ENCODE measurements at regions not wholly inside any gene's neighbourhood (a gene's known extent, or its start where the extent isn't known, plus 50 kb on each side); places are given as distances from the start of the nearest gene placed in this dataset.

DNA sequence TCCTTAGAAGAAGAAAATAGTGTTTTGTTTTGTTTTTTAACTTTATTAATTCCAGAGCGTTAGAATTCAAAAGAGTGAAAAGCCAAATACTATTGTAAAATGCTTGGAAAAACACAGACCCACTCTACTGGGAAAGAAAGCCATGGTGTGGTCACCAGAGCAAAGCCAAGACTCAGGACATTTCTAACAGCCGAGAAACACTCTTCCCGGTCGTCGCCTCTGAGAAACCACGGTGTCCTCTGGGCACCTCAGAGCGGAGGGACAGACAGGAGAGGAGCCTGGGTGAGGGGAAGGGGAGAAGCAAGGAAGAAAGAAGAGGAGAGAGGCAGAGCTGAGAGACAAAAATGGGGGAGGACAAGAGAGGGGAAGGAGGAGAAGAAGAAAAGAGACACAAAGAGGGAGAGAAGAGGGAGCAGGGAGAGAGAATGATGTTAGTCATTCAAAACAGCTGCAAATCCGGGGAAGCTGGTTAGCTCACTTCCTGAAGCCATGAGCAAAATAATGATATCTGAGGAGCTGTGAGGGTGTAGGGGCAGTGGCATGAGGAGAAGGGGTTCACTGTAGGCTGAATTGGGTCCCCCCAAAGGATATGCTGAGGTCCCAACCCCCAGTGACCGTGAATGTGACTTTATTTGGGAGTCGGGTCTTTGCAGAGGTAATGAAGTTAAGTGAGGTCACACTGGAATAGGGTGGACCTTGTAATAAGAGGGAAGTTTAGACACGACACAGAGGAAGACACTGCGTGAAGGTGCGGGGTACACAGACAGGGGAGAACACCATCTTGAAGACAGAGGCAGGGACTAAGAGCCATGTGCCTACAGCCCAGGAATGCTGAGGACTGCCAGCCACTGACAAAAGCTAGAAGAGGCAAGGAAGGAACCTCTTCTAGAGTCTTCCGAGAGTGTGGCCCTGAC lies 58.2 kb upstream of the DMRTB1 start:
- TF ChIP-seq, protein P1, sequence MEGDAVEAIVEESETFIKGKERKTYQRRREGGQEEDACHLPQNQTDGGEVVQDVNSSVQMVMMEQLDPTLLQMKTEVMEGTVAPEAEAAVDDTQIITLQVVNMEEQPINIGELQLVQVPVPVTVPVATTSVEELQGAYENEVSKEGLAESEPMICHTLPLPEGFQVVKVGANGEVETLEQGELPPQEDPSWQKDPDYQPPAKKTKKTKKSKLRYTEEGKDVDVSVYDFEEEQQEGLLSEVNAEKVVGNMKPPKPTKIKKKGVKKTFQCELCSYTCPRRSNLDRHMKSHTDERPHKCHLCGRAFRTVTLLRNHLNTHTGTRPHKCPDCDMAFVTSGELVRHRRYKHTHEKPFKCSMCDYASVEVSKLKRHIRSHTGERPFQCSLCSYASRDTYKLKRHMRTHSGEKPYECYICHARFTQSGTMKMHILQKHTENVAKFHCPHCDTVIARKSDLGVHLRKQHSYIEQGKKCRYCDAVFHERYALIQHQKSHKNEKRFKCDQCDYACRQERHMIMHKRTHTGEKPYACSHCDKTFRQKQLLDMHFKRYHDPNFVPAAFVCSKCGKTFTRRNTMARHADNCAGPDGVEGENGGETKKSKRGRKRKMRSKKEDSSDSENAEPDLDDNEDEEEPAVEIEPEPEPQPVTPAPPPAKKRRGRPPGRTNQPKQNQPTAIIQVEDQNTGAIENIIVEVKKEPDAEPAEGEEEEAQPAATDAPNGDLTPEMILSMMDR (tag by site-specific recombination; IDR thresholded peaks at IDR 0.05), result no peak
- TF ChIP-seq KLF16 (tag by site-specific recombination; IDR thresholded peaks at IDR 0.05) (no peak), ZFP3 (tag by site-specific recombination; IDR thresholded peaks at IDR 0.05; ENCODE audit: low read depth) (no peak), ZNF24 (tag by site-specific recombination; IDR thresholded peaks at IDR 0.05) (no peak)
- TF ChIP-seq, protein P2, sequence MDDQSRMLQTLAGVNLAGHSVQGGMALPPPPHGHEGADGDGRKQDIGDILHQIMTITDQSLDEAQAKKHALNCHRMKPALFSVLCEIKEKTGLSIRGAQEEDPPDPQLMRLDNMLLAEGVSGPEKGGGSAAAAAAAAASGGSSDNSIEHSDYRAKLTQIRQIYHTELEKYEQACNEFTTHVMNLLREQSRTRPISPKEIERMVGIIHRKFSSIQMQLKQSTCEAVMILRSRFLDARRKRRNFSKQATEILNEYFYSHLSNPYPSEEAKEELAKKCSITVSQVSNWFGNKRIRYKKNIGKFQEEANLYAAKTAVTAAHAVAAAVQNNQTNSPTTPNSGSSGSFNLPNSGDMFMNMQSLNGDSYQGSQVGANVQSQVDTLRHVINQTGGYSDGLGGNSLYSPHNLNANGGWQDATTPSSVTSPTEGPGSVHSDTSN (CRISPR knock-in tag; IDR thresholded peaks at IDR 0.05), result no peak
